GM13977 (cell line): ENCODE measurements at regions not wholly inside any gene's neighbourhood (a gene's known extent, or its start where the extent isn't known, plus 50 kb on each side); places are given as distances from the start of the nearest gene placed in this dataset.

Experiments
- DNase-seq: peaks from one replicate; pipeline ENCODE4 v3.0.0; 2012; ENCODE audit warnings: low spot score
- CTCF ChIP-seq: IDR thresholded peaks from 2 replicates; pipeline ENCODE4 v1.5.1; 2012; ENCODE audit warnings: mild to moderate bottlenecking, control low read depth; ENCODE audit not compliant: insufficient read depth; ENCODE audit errors: extremely low read depth, missing control alignments
- in situ Hi-C: fragments of 300-500 bp; cut with MboI; formaldehyde crosslinking; loops from one replicate; pipeline ENCODE4 v1.12.0; 2022; ENCODE audit warnings: low sequenced_read_pairs, low pct_unique_long_range_greater_than_20kb, mixed read lengths, inconsistent platforms; ENCODE audit not compliant: unreplicated experiment

- in situ Hi-C loops = no loop called here
- peak; percentile 30 for DNase-seq
- no peak for TF ChIP-seq CTCF
Observed at GRCh38 chr7:130943336-130943901, 209.4 kb upstream of the KLF14 start.

GRCh38 chr7:130943981-130944380 lies 210.0 kb upstream of the KLF14 start:
- no peak for DNase-seq
- no peak for TF ChIP-seq CTCF
- in situ Hi-C loops = no loop called here

DNA sequence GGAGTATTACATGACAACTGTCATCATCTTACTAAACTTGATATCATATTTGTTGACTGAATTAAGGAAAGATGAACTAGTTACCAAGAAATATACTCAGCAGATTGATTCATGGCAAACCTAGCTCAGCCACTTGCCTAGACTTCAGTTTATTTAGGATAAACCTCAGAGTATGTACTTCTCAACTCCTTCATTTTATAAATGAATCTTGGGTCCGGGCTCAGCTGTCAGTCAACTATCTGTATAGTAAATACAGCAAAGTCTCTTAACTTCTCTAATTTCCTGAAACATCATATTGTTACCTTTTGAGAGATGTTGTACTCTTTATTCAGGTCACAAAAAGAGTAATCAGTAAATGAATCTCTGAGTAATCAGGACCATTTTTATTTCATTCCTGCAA lies 211.0 kb upstream of the KLF14 start:
- DNase-seq = no peak
- in situ Hi-C loops = no loop called here
- no peak for TF ChIP-seq CTCF

DNA sequence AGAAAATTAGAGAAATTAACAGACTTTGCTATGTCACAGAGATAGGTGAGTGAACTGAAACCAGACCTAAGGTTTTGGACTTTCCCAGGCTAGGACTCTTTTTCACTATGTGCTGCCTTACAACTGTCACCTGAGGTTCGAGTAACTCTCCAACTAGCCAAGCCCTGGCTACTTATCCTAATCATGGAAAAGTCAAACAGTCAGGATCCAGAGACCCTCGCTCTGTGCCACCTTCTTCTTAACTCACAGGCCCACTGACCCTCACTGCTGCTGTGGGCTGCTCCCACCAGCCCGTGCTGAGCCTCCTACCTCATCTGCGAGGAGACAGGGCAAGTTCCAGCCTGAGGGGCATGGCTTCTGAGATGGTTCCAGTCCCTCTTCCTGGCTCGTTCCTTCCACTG lies 211.4 kb upstream of the KLF14 start:
- TF ChIP-seq CTCF = no peak
- no peak for DNase-seq
- in situ Hi-C loops = no loop called here

DNA sequence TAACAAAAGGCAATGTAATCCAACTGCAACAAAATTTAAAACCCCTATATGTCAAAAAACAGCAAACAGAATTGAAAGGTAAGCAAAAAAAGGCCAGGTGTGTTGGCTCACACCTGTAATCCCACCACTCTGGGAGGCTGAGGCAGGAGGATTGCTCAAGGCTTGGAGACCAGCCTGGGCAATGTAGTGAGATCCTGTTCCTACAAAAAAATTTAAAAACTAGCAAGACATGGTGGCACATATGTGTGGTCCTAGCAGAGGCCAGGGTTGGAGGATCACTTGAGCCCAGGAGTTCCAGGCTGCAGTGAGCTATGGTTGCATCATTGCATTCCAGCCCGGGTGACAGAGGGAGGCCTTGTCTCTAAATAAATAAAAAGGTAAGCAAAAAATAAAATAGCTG lies 212.1 kb upstream of the KLF14 start:
- in situ Hi-C loops = no loop called here
- TF ChIP-seq CTCF = no peak
- DNase-seq = no peak

DNA sequence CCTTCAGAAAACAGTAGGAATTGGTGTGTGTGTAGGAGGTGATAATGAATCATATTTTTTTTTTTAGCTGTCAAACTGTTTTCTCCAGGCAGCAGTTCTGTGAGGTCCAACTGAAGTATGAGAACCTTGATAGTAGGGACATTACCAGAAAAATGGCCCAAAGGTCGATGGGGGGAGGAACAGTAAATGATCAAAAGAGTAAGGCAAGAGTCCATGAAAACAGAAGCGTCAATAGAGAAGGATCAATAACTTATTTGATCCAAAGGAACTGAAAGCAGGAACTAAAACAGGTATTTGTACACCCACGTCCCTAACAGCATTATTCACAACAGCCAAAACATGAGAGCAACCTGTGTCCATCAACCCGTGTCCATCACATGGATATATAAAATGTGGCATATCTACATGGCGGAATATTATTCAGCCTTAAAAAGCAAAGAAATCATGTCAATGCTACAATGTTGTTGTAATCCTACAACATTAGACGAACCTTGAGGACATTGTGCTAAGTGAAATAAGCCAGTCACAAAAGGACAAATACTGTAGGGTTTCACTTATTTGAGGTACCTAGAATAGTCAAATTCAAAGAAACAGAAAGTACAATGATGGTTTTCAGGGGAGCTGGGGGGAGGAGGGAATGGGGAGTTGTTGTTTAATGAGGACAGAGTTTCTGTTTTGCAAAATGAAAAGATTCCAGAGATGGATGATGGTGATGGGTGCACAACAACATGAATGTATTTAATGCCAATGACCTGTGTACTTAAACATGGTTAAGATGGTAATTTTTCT lies 214.0 kb upstream of the KLF14 start:
- DNase-seq = no peak
- in situ Hi-C loops = no loop called here

More for the DNA sequence above, 214.0 kb upstream of the KLF14 start:
- no peak for TF ChIP-seq CTCF
